GM12864 (cell line): ENCODE measurements at regions not wholly inside any gene's neighbourhood (a gene's known extent, or its start where the extent isn't known, plus 50 kb on each side); places are given as distances from the start of the nearest gene placed in this dataset.
"Not testable (repeated sequence)": the region's sequence is repeated elsewhere in the genome, so short reads cannot be mapped to it uniquely, and the experiment has no call there.

ENCODE experiments used
- DNase-seq: peaks from one replicate; pipeline ENCODE4 v3.0.0-alpha.2; 2011; ENCODE audit warnings: low read depth
- H3K4me3 ChIP-seq: 2 replicates; pipeline ENCODE4 v1.5.1; 2011; ENCODE audit warnings: mild to moderate bottlenecking, low read depth, low read length, control low read depth
- CTCF ChIP-seq: IDR thresholded peaks from 2 replicates; pipeline ENCODE4 v1.5.1; 2011; ENCODE audit warnings: low read depth, mild to moderate bottlenecking, moderate library complexity, low read length, control low read depth, inconsistent platforms; ENCODE audit errors: missing control alignments

- no peak overlapping the region for H3K4me3 ChIP-seq
- TF ChIP-seq CTCF: no peak
- no peak for DNase-seq
These were observed 164.3 kb upstream of the PABPC3 start for GRCh38 chr13:24931450-24932251.

DNA sequence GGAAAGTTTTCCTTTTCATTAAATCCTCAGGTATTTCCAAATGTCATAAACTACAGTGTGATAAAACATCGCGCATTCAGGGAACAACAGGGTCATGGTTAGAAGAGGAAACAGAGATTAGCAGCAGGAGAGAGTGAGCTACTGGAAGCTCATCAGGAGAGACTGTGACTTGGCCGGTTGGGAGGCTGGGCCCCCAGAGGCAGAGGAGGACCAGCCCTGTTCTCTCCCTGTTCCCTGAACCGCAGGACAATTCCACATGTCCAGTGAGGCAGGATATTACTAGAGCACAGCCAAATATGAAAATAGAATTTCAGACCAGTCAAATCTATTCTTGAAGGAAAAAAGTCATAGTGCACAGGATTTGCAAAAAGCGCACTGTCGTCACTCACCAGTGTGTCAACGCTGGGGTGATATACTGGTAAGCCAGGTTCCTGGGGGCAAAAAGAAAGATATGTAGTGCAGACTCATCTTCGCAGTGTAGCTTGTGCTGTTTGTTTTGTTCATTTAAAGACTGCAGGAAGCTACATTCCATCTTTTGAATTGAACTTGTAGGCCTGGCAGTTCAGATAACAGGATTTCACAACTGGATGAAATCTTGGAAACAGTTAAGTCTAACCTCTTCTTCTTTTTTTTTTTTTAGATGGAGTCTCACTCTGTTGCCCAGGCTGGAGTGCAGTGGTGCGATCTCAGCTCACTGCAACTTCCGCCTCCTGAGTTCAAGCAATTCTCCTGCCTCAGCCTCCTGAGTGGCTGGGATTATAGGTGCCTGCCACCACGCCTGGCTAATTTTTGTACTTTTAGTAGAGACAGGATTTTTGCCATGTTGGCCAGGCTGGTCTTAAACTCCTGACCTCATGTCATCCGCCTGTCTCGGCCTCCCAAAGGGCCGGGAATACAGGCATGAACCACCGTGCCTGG is 162.6 kb upstream of the PABPC3 start:
- not testable (repeated sequence) for DNase-seq, H3K4me3 ChIP-seq

GRCh38 chr13:24934024-24934385 is 161.9 kb upstream of the PABPC3 start:
- H3K4me3 ChIP-seq, DNase-seq: not testable (repeated sequence)

GRCh38 chr13:24938966-24939365 is 157.0 kb upstream of the PABPC3 start:
- DNase-seq: no peak
- no peak for TF ChIP-seq CTCF
- H3K4me3 ChIP-seq: no peak overlapping the region

GRCh38 chr13:24941023-24941713 is 154.8 kb upstream of the PABPC3 start:
- DNase-seq, H3K4me3 ChIP-seq: not testable (repeated sequence)

DNA sequence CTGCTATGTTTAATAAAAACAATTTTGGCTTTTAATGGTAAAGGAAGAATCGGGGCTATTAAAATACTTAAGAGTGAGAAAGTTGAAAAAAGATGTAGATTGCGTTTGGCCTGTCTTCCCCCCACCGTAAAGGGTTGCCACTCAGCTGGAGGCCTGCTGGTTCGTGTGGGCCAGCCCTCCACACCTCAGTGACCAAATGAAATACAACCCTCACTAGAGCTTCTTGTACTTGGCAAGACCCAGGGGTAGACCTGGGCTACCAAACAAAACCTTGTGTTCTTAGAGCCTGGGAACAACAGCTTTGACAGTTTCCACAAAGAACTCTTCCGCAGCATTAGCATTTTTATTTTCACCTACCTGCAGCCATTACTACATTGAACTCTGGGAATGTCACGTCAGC is 152.8 kb upstream of the PABPC3 start:
- TF ChIP-seq CTCF: no peak
- DNase-seq: no peak
- no peak overlapping the region for H3K4me3 ChIP-seq

- DNase-seq, H3K4me3 ChIP-seq: not testable (repeated sequence)
These were observed 151.9 kb upstream of the PABPC3 start for GRCh38 chr13:24944073-24944472.

- H3K4me3 ChIP-seq, DNase-seq: not testable (repeated sequence)
These were observed 147.0 kb upstream of the PABPC3 start for GRCh38 chr13:24948977-24949376.

- not testable (repeated sequence) for H3K4me3 ChIP-seq, DNase-seq
These were observed 145.3 kb upstream of the PABPC3 start for GRCh38 chr13:24950611-24951010.

- peak overlapping the region; percentile 25; the same call in 1 of the 2 replicates for H3K4me3 ChIP-seq
- not testable (repeated sequence) for DNase-seq
These were observed 128.0 kb upstream of the PABPC3 start for GRCh38 chr13:24967970-24968369.
